ENCODE measurements at regions not wholly inside any gene's neighbourhood (a gene's known extent, or its start where the extent isn't known, plus 50 kb on each side); places are given as distances from the start of the nearest gene placed in this dataset.

- WGBS, result 93% methylated on average over 7 of the region's 7 CpGs
- no peak for TF ChIP-seq FOXA1 (IDR thresholded peaks at IDR 0.05)
- TF ChIP-seq RAD21 (IDR thresholded peaks at IDR 0.05), result no peak
- TF ChIP-seq ATF3 (IDR thresholded peaks at IDR 0.05), result no peak
- no peak for TF ChIP-seq ZBTB33 (IDR thresholded peaks at IDR 0.05)
- no peak for TF ChIP-seq HNF4G (IDR thresholded peaks at IDR 0.05)
- no peak for TF ChIP-seq REST (IDR thresholded peaks at IDR 0.05)
Measured at GRCh38 chr1:81560629-81561028, 240.1 kb upstream of the ADGRL2 start.

GRCh38 chr1:81559662-81560350, 240.9 kb upstream of the ADGRL2 start:
- 48% methylated on average over 1 of the region's 1 CpG for WGBS
- no peaks in the 10 kb centered on the region for H3K36me3 ChIP-seq (ENCODE audit: control insufficient read depth in 4 of 4, insufficient read depth in 3 of 4, low read depth in 1 of 4, low read length in 3 of 4)
- no peak overlapping the region for H3K9ac ChIP-seq (ENCODE audit: low read depth in 1 of 2, low read length in 2 of 2)
- TF ChIP-seq YY1 (IDR thresholded peaks at IDR 0.05), result no peak
- peak; percentile 28 for TF ChIP-seq CTCF (IDR thresholded peaks at IDR 0.05; ENCODE audit: low read depth, low read length, missing input control)
- DNase-seq (ENCODE audit: low spot score), result no peak
- no peaks in the 10 kb centered on the region for H3K9me3 ChIP-seq (ENCODE audit: control insufficient read depth in 4 of 4, low read length in 3 of 4)
- H3K4me3 ChIP-seq (ENCODE audit: low read depth in 1 of 3, low read length in 3 of 3), result no peak overlapping the region
- H3K27me3 ChIP-seq (ENCODE audit: control insufficient read depth in 4 of 4, insufficient read depth in 4 of 4, low read length in 3 of 4), result no peaks in the 10 kb centered on the region
- H3K4me1 ChIP-seq (ENCODE audit: control insufficient read depth in 4 of 4, insufficient read depth in 4 of 4, low read length in 3 of 4), result no peaks in the 10 kb centered on the region
- no peak overlapping the region for H3K27ac ChIP-seq (ENCODE audit: low read depth in 1 of 2, low read length in 2 of 2)

More at GRCh38 chr1:81560629-81561028, 240.1 kb upstream of the ADGRL2 start:
- Histone ChIP-seq H3K9ac (ENCODE audit: low read depth in 1 of 2, low read length in 2 of 2) (no peak overlapping the region), H3K4me3 (ENCODE audit: low read depth in 1 of 3, low read length in 3 of 3) (no peak overlapping the region), H3K36me3 (ENCODE audit: control insufficient read depth in 4 of 4, insufficient read depth in 3 of 4, low read depth in 1 of 4, low read length in 3 of 4) (no peaks in the 10 kb centered on the region), H3K27me3 (ENCODE audit: control insufficient read depth in 4 of 4, insufficient read depth in 4 of 4, low read length in 3 of 4) (no peaks in the 10 kb centered on the region), H3K4me1 (ENCODE audit: control insufficient read depth in 4 of 4, insufficient read depth in 4 of 4, low read length in 3 of 4) (no peaks in the 10 kb centered on the region), H3K9me3 (ENCODE audit: control insufficient read depth in 4 of 4, low read length in 3 of 4) (no peaks in the 10 kb centered on the region), H3K27ac (ENCODE audit: low read depth in 1 of 2, low read length in 2 of 2) (no peak overlapping the region)
- DNase-seq (ENCODE audit: low spot score), result no peak

Measured in liver (tissue), 8 donors.